Type B pancreatic cell (in vitro differentiated cells): ENCODE measurements at regions not wholly inside any gene's neighbourhood (a gene's known extent, or its start where the extent isn't known, plus 50 kb on each side); places are given as distances from the start of the nearest gene placed in this dataset.

Experiments used
- DNase-seq: peaks from one replicate; pipeline ENCODE4 v3.0.0; 2021; ENCODE audit warnings: mixed read lengths; ENCODE audit not compliant: unreplicated experiment; ENCODE audit errors: extremely low spot score
- H3K27ac Mint-ChIP-seq: 2 replicates; pipeline ENCODE4 v1.8.0; 2021; ENCODE audit warnings: mild to moderate bottlenecking, mixed read lengths
- H3K27me3 Mint-ChIP-seq: 2 replicates; pipeline ENCODE4 v1.8.0; 2021; ENCODE audit warnings: mixed read lengths
- H3K36me3 Mint-ChIP-seq: 2 replicates; pipeline ENCODE4 v1.8.0; 2021; ENCODE audit warnings: mixed read lengths
- H3K4me1 Mint-ChIP-seq: one replicate; pipeline ENCODE4 v1.8.0; 2021; ENCODE audit warnings: mixed read lengths; ENCODE audit not compliant: unreplicated experiment
- H3K4me3 Mint-ChIP-seq: 2 replicates; pipeline ENCODE4 v1.8.0; 2021; ENCODE audit warnings: mild to moderate bottlenecking, mixed read lengths
- H3K9me3 Mint-ChIP-seq: 2 replicates; pipeline ENCODE4 v1.8.0; 2021; ENCODE audit warnings: mixed read lengths
- CTCF ChIP-seq: fragments of 200-600 bp; sonication (generic); conservative IDR thresholded peaks from 2 replicates; pipeline ENCODE4 v1.5.0; 2021; ENCODE audit warnings: antibody characterized with exemption, mild to moderate bottlenecking

- Mint-ChIP-seq H3K4me1 (peaks cover 6% of the 10 kb centered on the region), H3K27me3 (no peaks in the 10 kb centered on the region), H3K9me3 (no peaks in the 10 kb centered on the region), H3K4me3 (no peak overlapping the region), H3K36me3 (no peaks in the 10 kb centered on the region), H3K27ac (no peak overlapping the region)
- DNase-seq: no peak
- no peak for TF ChIP-seq CTCF
Observed at GRCh38 chr6:93822434-93823265, 403.3 kb upstream of the EPHA7 start.

- no peak overlapping the region for H3K4me3 Mint-ChIP-seq
- no peaks in the 10 kb centered on the region for H3K27me3 Mint-ChIP-seq
- no peak for TF ChIP-seq CTCF
- no peak for DNase-seq
- no peak overlapping the region for H3K27ac Mint-ChIP-seq
- peaks cover 6% of the 10 kb centered on the region for H3K4me1 Mint-ChIP-seq
- H3K9me3 Mint-ChIP-seq: no peaks in the 10 kb centered on the region
- H3K36me3 Mint-ChIP-seq: no peaks in the 10 kb centered on the region
Observed at GRCh38 chr6:93821953-93822352, 402.6 kb upstream of the EPHA7 start.

- no peak overlapping the region for H3K27ac Mint-ChIP-seq
- H3K4me1 Mint-ChIP-seq: peaks cover 6% of the 10 kb centered on the region
- no peak overlapping the region for H3K4me3 Mint-ChIP-seq
Observed at GRCh38 chr6:93820465-93821082, 401.2 kb upstream of the EPHA7 start.

GRCh38 chr6:93819189-93819588 is 399.8 kb upstream of the EPHA7 start:
- Mint-ChIP-seq H3K4me1 (peaks cover 6% of the 10 kb centered on the region), H3K36me3 (no peaks in the 10 kb centered on the region), H3K27me3 (no peaks in the 10 kb centered on the region), H3K27ac (no peak overlapping the region), H3K4me3 (peak overlapping the region; percentile 36), H3K9me3 (no peaks in the 10 kb centered on the region)
- no peak for DNase-seq
- no peak for TF ChIP-seq CTCF

More at GRCh38 chr6:93820465-93821082, 401.2 kb upstream of the EPHA7 start:
- Mint-ChIP-seq H3K27me3 (no peaks in the 10 kb centered on the region), H3K9me3 (no peaks in the 10 kb centered on the region), H3K36me3 (no peaks in the 10 kb centered on the region)
- DNase-seq: no peak
- TF ChIP-seq CTCF: no peak

- TF ChIP-seq CTCF: no peak
- Mint-ChIP-seq H3K27me3 (no peaks in the 10 kb centered on the region), H3K4me3 (no peak overlapping the region), H3K36me3 (no peaks in the 10 kb centered on the region), H3K9me3 (no peaks in the 10 kb centered on the region), H3K27ac (no peak overlapping the region), H3K4me1 (peaks cover 6% of the 10 kb centered on the region)
- no peak for DNase-seq
Observed at GRCh38 chr6:93817937-93818336, 398.6 kb upstream of the EPHA7 start.
